HepG2 (cell line): ENCODE measurements at regions not wholly inside any gene's neighbourhood (a gene's known extent, or its start where the extent isn't known, plus 50 kb on each side); places are given as distances from the start of the nearest gene placed in this dataset.

Source experiments
- ATAC-seq: fragments of 200-7000 bp; cut with Tn5 transposase; 3 replicates; pipeline ENCODE4 v1.9.1; 2020; ENCODE audit warnings: mild to moderate bottlenecking, moderate library complexity
- BruUV-seq: library from RNA; stranded (reverse); fragments of 400-500 nt; replicated peaks from 2 replicates; lab custom pipeline; 2021; lab: Mats Ljungman, UMichigan
- CTCF ChIA-PET: fragments of 300-600 bp; formaldehyde crosslinking; extraction: SDS; loops from one replicate; lab custom pipeline; 2021; ENCODE audit warnings: low total read pairs, inconsistent platforms, low intra/inter-chr PET ratio; lab: Yijun Ruan, JAX
- POLR2A ChIA-PET: fragments of 350-600 bp; sonication (Branson Sonifier 250); formaldehyde crosslinking; loops from one replicate; lab custom pipeline; 2020; ENCODE audit warnings: antibody characterized with exemption, inconsistent platforms; lab: Yijun Ruan, JAX
- DNase-seq: peaks from one replicate; pipeline ENCODE4 v3.0.0-alpha.2; 2015; ENCODE audit warnings: low spot score
- FAIRE-seq: peaks from 3 replicates; lab custom pipeline; 2011; peaks lifted over from hg19 to GRCh38; lab: Jason Lieb, UNC
- H2AFZ ChIP-seq: one replicate; pipeline ENCODE4 v1.6.1; 2011; ENCODE audit warnings: low read length, inconsistent platforms
- H3K27ac ChIP-seq: fragments of 300-600 bp; 3 replicates; pipeline ENCODE4 v1.8.0; 2011; ENCODE audit warnings: mixed run types, mild to moderate bottlenecking, mixed read lengths, low read length, inconsistent platforms; ENCODE audit not compliant: insufficient read depth; ENCODE audit errors: extremely low read length
- H3K27me3 ChIP-seq, 2 experiments: fragments of 200-600 bp in 1 of 2; 2 replicates in 1 of 2; 3 replicates in 1 of 2; pipeline versions ENCODE4 v1.6.0 to v1.8.0; 2011; ENCODE audit warnings: low read length in 2 of 2, mild to moderate bottlenecking in 2 of 2, moderate library complexity in 2 of 2, inconsistent platforms in 1 of 2; ENCODE audit not compliant: insufficient read depth in 2 of 2, control insufficient read depth in 1 of 2
- H3K36me3 ChIP-seq, 2 experiments: fragments of 200-600 bp in 1 of 2; replicated peaks in 1 of 2; 2 replicates in 1 of 2; 3 replicates in 1 of 2; pipeline versions ENCODE4 v1.5.1 to v1.8.0; 2011; ENCODE audit warnings: low read length in 2 of 2, inconsistent platforms in 1 of 2; ENCODE audit not compliant: insufficient read depth in 2 of 2, control insufficient read depth in 1 of 2
- H3K4me1 ChIP-seq: 2 replicates; pipeline ENCODE4 v1.5.1; 2012; ENCODE audit warnings: low read length, inconsistent platforms; ENCODE audit not compliant: insufficient read depth
- H3K4me2 ChIP-seq: 2 replicates; pipeline ENCODE4 v1.6.0; 2011; ENCODE audit warnings: low read depth, low read length, inconsistent platforms
- H3K4me3 ChIP-seq, 3 experiments: fragments of 200-600 bp in 1 of 3; sonication (generic), shearing (Covaris generic) in 1 of 3; replicated peaks in 1 of 3; 2 replicates each; pipeline ENCODE4 v1.5.1; 2011 to 2016; ENCODE audit warnings: low read length in 3 of 3, inconsistent platforms in 2 of 3, low read depth in 2 of 3, mild to moderate bottlenecking in 2 of 3, control low read depth in 1 of 3, mixed read lengths in 1 of 3; ENCODE audit not compliant: insufficient read depth in 1 of 3
- H3K79me2 ChIP-seq: one replicate; pipeline ENCODE4 v1.6.1; 2011; ENCODE audit warnings: low read length, inconsistent platforms; ENCODE audit not compliant: insufficient read depth
- H3K9ac ChIP-seq: 2 replicates; pipeline ENCODE4 v1.6.0; 2011; ENCODE audit warnings: mild to moderate bottlenecking, low read depth, low read length, inconsistent platforms; ENCODE audit not compliant: insufficient read depth
- H3K9me3 ChIP-seq: 2 replicates; pipeline ENCODE4 v1.5.1; 2012; ENCODE audit warnings: mild to moderate bottlenecking, low read length
- H4K20me1 ChIP-seq: 2 replicates; pipeline ENCODE4 v1.6.0; 2011; ENCODE audit warnings: inconsistent platforms, mild to moderate bottlenecking, low read length, moderate library complexity; ENCODE audit not compliant: insufficient read depth
- AGO1 ChIP-seq: fragments of 200-400 bp; formaldehyde crosslinking; IDR thresholded peaks from 2 replicates; pipeline ENCODE4 v1.6.1; 2017; ENCODE audit warnings: mild to moderate bottlenecking, low read depth, low read length, moderate library complexity; ENCODE audit not compliant: poor library complexity, severe bottlenecking
- ARID3A ChIP-seq: IDR thresholded peaks from 2 replicates; pipeline ENCODE4 v1.6.1; 2012; ENCODE audit warnings: low read depth, low read length, improper control_type of control experiment
- CEBPG ChIP-seq: IDR thresholded peaks from 2 replicates; pipeline ENCODE4 v1.6.1; 2016
- ELF3 ChIP-seq: IDR thresholded peaks from 2 replicates; pipeline ENCODE4 v1.6.1; 2016; ENCODE audit warnings: missing genetic modification reagents, missing compliant biosample characterization
- EZH2 ChIP-seq: conservative IDR thresholded peaks from 2 replicates; pipeline ENCODE4 v1.6.1; 2012; ENCODE audit warnings: mild to moderate bottlenecking, low read depth, low read length, moderate library complexity
- GABPA ChIP-seq, 2 experiments: IDR thresholded peaks; 2 replicates each; pipeline ENCODE4 v1.6.1; 2011 to 2016; ENCODE audit warnings: low read depth in 2 of 2, low read length in 1 of 2, missing biosample characterization in 1 of 2, missing genetic modification characterization in 1 of 2
- SKIL ChIP-seq: sonication (generic); formaldehyde crosslinking; IDR thresholded peaks from 2 replicates; pipeline ENCODE4 v1.8.0; 2022; ENCODE audit warnings: missing genetic modification reagents, mild to moderate bottlenecking, moderate library complexity, borderline replicate concordance
- XBP1 ChIP-seq: sonication (generic); formaldehyde crosslinking; IDR thresholded peaks from 2 replicates; pipeline ENCODE4 v1.5.0; 2020; ENCODE audit warnings: missing genetic modification reagents
- ZNF558 ChIP-seq: sonication (generic); formaldehyde crosslinking; IDR thresholded peaks from 2 replicates; pipeline ENCODE4 v1.9.0; 2022; ENCODE audit warnings: mild to moderate bottlenecking, missing genetic modification reagents, borderline replicate concordance
- ZNF691 ChIP-seq: sonication (generic); formaldehyde crosslinking; IDR thresholded peaks from 2 replicates; pipeline ENCODE4 v1.4.0; 2020; ENCODE audit warnings: missing genetic modification reagents, low read depth, mild to moderate bottlenecking, borderline replicate concordance
- ZNF839 ChIP-seq: sonication (generic); formaldehyde crosslinking; IDR thresholded peaks from 2 replicates; pipeline ENCODE4 v1.4.0; 2020; ENCODE audit warnings: missing genetic modification reagents, mild to moderate bottlenecking, borderline replicate concordance
- WGBS: methylation state at CpG from one replicate; pipeline ENCODE4 v1.1.6; 2017; ENCODE audit warnings: low lambda C conversion rate; 5-methylcytosine and 5-hydroxymethylcytosine counted together
- in situ Hi-C: cut with HindIII; loops from 2 replicates; pipeline ENCODE4 v1.10.0; 2017; ENCODE audit warnings: low pct_unique_long_range_greater_than_20kb; ENCODE audit not compliant: extremely low pct_ligation_motif_present
- intact Hi-C: fragments of 100-400 bp; cut with micrococcal nuclease; formaldehyde crosslinking; loops from one replicate; pipeline ENCODE4 v1.10.0; 2022; ENCODE audit not compliant: unreplicated experiment
- TF ChIP-seq, protein P1 (sequence below): IDR thresholded peaks from 2 replicates; pipeline ENCODE4 v1.6.1; 2018; ENCODE audit warnings: missing genetic modification reagents
- TF ChIP-seq, protein P2 (sequence below): sonication (generic); formaldehyde crosslinking; IDR thresholded peaks from 2 replicates; pipeline ENCODE4 v1.4.0; 2020; ENCODE audit warnings: missing genetic modification reagents, borderline replicate concordance
- TF ChIP-seq, protein P3 (sequence below): sonication (generic); formaldehyde crosslinking; IDR thresholded peaks from 2 replicates; pipeline ENCODE4 v1.5.1; 2020; ENCODE audit warnings: missing genetic modification reagents, mild to moderate bottlenecking, borderline replicate concordance

DNA sequence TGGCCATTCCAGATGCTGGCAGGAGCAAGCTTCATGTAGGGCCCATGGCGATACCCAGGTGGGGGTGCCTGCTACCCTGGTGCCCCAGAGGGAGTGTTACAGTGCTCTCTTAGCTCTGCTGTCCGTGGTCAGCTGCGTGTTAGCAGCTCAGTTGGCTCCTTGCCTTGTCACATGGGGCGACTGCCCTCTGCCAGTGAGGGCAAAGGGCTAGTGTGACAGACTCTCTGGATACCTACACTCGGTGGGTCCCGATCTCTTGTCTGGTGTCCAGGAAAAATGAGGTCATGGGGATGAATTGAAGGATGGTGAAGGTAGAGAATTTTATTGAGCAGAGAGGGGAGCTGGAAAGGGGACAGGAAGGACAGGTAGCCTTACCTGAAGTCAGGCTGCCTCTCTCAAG is 152.2 kb downstream of the CYP26A1 start (continued):
- TF ChIP-seq SKIL (no peak), ZNF839 (CRISPR knock-in tag) (no peak), EZH2 (no peak)
- TF ChIP-seq, protein P1, sequence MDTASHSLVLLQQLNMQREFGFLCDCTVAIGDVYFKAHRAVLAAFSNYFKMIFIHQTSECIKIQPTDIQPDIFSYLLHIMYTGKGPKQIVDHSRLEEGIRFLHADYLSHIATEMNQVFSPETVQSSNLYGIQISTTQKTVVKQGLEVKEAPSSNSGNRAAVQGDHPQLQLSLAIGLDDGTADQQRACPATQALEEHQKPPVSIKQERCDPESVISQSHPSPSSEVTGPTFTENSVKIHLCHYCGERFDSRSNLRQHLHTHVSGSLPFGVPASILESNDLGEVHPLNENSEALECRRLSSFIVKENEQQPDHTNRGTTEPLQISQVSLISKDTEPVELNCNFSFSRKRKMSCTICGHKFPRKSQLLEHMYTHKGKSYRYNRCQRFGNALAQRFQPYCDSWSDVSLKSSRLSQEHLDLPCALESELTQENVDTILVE (CRISPR knock-in tag) = no peak
- TF ChIP-seq, protein P2, sequence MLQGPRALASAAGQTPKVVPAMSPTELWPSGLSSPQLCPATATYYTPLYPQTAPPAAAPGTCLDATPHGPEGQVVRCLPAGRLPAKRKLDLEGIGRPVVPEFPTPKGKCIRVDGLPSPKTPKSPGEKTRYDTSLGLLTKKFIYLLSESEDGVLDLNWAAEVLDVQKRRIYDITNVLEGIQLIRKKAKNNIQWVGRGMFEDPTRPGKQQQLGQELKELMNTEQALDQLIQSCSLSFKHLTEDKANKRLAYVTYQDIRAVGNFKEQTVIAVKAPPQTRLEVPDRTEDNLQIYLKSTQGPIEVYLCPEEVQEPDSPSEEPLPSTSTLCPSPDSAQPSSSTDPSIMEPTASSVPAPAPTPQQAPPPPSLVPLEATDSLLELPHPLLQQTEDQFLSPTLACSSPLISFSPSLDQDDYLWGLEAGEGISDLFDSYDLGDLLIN = no peak

DNA sequence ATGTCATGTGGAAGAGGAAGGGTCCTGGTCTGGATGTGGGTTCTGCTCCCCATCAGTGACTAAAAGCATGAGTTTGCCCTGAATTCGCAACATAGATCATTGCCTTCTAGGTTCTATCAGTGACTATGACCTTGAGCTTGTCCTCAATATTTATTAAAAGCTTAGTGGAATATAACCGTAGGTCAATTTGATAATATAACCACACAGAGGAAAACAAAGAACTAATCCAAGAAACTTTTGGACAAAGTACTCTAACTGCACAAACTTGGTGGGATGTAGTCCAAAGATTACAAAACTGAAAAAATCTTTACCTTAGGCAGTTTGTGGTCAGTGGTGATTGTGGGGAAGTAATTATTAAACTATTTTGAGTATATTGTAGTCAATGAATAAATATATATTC is 152.9 kb downstream of the CYP26A1 start:
- Histone ChIP-seq H3K4me3 (no peak overlapping the region), H3K27ac (no peak overlapping the region), H3K27me3 (no peaks in the 10 kb centered on the region), H2AFZ (no peak overlapping the region), H4K20me1 (no peaks in the 10 kb centered on the region), H3K9ac (no peak overlapping the region), H3K79me2 (no peaks in the 10 kb centered on the region), H3K4me1 (0 out of 2 replicates have a peak, but pooled peaks cover 6% of the 10 kb centered on the region), H3K9me3 (no peaks in the 10 kb centered on the region), H3K36me3 (no peaks in the 10 kb centered on the region), H3K4me2 (no peak overlapping the region)
- intact Hi-C loops = no loop called here
- no peak for DNase-seq
- in situ Hi-C loops = no loop called here
- POLR2A ChIA-PET = no interaction called here
- WGBS = 51% methylated on average over 2 of the region's 2 CpGs
- CTCF ChIA-PET = no interaction called here
- BruUV-seq = no TSS peak
- no peak for FAIRE-seq
- ATAC-seq = no peak
- TF ChIP-seq, protein P3, sequence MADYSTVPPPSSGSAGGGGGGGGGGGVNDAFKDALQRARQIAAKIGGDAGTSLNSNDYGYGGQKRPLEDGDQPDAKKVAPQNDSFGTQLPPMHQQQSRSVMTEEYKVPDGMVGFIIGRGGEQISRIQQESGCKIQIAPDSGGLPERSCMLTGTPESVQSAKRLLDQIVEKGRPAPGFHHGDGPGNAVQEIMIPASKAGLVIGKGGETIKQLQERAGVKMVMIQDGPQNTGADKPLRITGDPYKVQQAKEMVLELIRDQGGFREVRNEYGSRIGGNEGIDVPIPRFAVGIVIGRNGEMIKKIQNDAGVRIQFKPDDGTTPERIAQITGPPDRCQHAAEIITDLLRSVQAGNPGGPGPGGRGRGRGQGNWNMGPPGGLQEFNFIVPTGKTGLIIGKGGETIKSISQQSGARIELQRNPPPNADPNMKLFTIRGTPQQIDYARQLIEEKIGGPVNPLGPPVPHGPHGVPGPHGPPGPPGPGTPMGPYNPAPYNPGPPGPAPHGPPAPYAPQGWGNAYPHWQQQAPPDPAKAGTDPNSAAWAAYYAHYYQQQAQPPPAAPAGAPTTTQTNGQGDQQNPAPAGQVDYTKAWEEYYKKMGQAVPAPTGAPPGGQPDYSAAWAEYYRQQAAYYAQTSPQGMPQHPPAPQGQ (CRISPR knock-in tag) = no peak
- TF ChIP-seq XBP1 (CRISPR knock-in tag) (no peak), ARID3A (no peak), ZNF691 (CRISPR knock-in tag) (no peak), ZNF558 (no peak), AGO1 (no peak), ELF3 (CRISPR knock-in tag) (no peak), GABPA (IDR thresholded peaks at IDR 0.05; ENCODE audit: low read depth, low read length) (no peak), GABPA (CRISPR knock-in tag; IDR thresholded peaks at IDR 0.05; ENCODE audit: low read depth) (no peak), CEBPG (CRISPR knock-in tag) (no peak)
